ENCODE measurements at regions not wholly inside any gene's neighbourhood (a gene's known extent, or its start where the extent isn't known, plus 50 kb on each side); places are given as distances from the start of the nearest gene placed in this dataset.

DNA sequence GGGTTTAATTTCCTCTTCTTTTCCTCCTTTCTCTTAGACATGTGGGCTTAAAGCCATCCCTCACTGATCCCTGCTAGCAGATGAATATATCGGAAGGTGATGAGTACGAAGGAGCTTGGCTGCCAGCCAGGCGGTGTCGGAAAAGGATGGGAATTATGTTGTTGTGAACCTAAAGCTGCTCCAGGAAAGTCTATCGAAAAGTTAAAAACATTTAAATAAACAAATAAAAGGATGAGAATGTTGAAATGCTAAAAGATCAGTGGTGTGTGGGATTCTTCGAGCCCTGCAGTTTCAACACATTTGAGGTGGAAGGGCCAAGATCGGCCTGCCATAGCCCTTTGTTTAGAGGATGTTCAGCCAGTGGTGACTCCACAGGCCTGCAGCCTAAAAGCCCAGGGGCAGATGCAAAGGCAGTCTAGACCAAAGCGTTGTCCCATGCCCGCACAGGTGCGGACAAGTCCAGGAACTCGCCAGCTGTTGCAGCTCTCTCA is 107.9 kb downstream of the JCAD start:
- H3K9me3 ChIP-seq = no peaks in the 10 kb centered on the region
- WGBS, 3 donors = 72 to 79% (median 74%) methylated on average over 11 of the region's 11 CpGs
- no peak overlapping the region for H3K27ac ChIP-seq
- H3K27me3 ChIP-seq (ENCODE audit: insufficient read depth in 3 of 3, low read length in 2 of 3) = no peaks in the 10 kb centered on the region
- TF ChIP-seq, protein P1, sequence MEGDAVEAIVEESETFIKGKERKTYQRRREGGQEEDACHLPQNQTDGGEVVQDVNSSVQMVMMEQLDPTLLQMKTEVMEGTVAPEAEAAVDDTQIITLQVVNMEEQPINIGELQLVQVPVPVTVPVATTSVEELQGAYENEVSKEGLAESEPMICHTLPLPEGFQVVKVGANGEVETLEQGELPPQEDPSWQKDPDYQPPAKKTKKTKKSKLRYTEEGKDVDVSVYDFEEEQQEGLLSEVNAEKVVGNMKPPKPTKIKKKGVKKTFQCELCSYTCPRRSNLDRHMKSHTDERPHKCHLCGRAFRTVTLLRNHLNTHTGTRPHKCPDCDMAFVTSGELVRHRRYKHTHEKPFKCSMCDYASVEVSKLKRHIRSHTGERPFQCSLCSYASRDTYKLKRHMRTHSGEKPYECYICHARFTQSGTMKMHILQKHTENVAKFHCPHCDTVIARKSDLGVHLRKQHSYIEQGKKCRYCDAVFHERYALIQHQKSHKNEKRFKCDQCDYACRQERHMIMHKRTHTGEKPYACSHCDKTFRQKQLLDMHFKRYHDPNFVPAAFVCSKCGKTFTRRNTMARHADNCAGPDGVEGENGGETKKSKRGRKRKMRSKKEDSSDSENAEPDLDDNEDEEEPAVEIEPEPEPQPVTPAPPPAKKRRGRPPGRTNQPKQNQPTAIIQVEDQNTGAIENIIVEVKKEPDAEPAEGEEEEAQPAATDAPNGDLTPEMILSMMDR (IDR thresholded peaks at IDR 0.05) = no peak
- no peak for ATAC-seq
- no peak overlapping the region for H3K4me3 ChIP-seq
- peaks cover 39% of the 10 kb centered on the region for H3K4me1 ChIP-seq
- H3K36me3 ChIP-seq (ENCODE audit: insufficient read depth in 1 of 2, low read depth in 1 of 2) = no peaks in the 10 kb centered on the region
- intact Hi-C loops (cut with DNase I) = no loop called here
- peak in 1 of 2 donors; percentile 30 for DNase-seq

DNA sequence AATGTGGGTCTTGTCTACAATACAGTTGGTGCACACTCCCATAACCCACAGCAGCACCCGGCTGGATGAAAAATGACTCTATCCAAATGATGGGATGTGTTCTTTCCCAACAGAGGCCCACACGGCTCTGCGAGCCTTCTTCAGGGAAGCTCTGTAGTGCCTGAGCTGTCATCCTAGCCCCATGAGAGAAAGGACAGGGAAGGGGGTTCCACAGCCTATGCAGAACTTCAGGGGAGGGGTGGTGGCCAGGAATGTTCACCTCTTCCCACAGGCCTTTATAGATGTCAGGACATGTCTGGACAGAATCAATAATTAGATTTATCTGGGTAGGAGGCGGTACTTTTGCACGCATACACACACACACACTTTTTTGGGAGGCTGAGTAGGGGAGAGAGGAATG is 109.0 kb downstream of the JCAD start:
- Histone ChIP-seq H3K4me1 (peaks cover 49% of the 10 kb centered on the region), H3K4me3 (no peak overlapping the region), H3K36me3 (ENCODE audit: insufficient read depth in 1 of 2, low read depth in 1 of 2) (no peaks in the 10 kb centered on the region), H3K27ac (no peak overlapping the region), H3K9me3 (no peaks in the 10 kb centered on the region), H3K27me3 (ENCODE audit: insufficient read depth in 3 of 3, low read length in 2 of 3) (no peaks in the 10 kb centered on the region)
- intact Hi-C loops (cut with DNase I) = no loop called here
- no peak for DNase-seq
- no peak for ATAC-seq
- TF ChIP-seq, protein P1 (IDR thresholded peaks at IDR 0.05) = no peak
- WGBS, 3 donors = 68 to 95% (median 90%) methylated on average over 5 of the region's 5 CpGs

DNA sequence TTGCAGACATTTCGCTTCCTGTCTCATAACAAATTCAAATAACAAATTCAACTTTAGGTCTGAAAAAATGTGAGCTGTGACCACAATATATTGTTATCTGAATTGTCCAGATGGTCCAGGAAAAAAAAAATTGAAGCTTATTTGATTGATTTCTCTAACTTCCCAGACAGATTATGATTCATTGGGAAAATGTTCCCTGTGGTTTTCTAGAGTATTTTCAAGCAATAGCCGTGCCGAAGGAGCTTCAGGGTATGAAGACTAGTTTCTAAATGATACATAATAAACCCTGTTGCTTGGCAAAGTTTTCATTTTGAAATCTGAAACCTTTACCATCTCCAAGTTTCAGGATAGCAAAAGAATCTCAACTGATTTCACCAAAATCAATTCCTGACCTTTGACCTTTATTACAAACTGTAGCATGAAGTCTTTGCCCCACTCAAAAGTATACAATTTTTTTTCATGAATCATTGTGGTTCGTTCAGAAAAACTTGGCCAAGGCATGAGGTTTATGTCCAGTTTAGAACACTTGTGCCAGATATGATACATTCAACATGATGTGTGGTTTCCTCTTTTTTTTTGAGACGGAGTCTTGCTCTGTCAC is 109.9 kb downstream of the JCAD start:
- no peak for ATAC-seq
- intact Hi-C loops (cut with DNase I) = loop anchor here (2.0 to 10.0 kb wide), 4 partner anchors 19 to 215 kb away; no protein-coding TSS in a partner anchor
- Histone ChIP-seq H3K4me3 (no peak overlapping the region), H3K4me1 (peaks cover 49% of the 10 kb centered on the region), H3K27ac (peak overlapping the region; percentile 96), H3K9me3 (no peaks in the 10 kb centered on the region), H3K36me3 (ENCODE audit: insufficient read depth in 1 of 2, low read depth in 1 of 2) (no peaks in the 10 kb centered on the region), H3K27me3 (ENCODE audit: insufficient read depth in 3 of 3, low read length in 2 of 3) (no peaks in the 10 kb centered on the region)
- TF ChIP-seq, protein P1 (IDR thresholded peaks at IDR 0.05) = no peak
- DNase-seq = no peak
- 39 to 69% (median 57%) methylated on average over 5 of the region's 5 CpGs for WGBS, 3 donors

DNA sequence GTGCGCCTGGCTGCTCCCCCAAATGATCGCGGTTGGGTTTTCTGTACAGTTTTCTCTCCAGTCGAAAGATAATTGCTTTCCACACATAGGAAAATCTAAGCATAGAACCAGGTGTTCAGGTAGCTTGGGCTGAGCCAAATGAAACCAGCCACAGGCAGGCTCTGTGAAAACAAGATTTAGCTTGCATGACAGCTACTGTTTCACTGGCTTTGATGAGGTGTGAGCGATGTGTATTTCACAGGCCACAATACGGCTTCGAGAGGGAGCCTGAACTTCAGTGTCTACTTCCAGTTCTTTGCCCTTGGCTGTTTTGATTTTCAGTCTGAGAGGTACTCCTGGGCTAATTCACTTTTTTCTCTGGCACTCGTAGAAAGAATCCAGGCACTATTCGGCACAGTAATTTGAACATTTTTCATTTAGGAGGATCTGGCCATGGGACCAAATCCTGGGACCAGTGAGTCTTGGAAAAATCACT is 110.5 kb downstream of the JCAD start:
- intact Hi-C loops (cut with DNase I) = loop anchor here (2.0 to 10.0 kb wide), 4 partner anchors 20 to 214 kb away; no protein-coding TSS in a partner anchor
- Histone ChIP-seq H3K4me1 (peaks cover 49% of the 10 kb centered on the region), H3K36me3 (ENCODE audit: insufficient read depth in 1 of 2, low read depth in 1 of 2) (no peaks in the 10 kb centered on the region), H3K27me3 (ENCODE audit: insufficient read depth in 3 of 3, low read length in 2 of 3) (no peaks in the 10 kb centered on the region), H3K27ac (peak overlapping the region; percentile 96), H3K9me3 (no peaks in the 10 kb centered on the region), H3K4me3 (no peak overlapping the region)
- WGBS, 3 donors = 52 to 75% (median 55%) methylated on average over 9 of the region's 9 CpGs
- peak in 1 of 4 donors; percentile 47 for ATAC-seq
- TF ChIP-seq, protein P1 (IDR thresholded peaks at IDR 0.05) = no peak
- no peak for DNase-seq
